Muscle layer of duodenum (tissue), 2 donors: ENCODE measurements at regions not wholly inside any gene's neighbourhood (a gene's known extent, or its start where the extent isn't known, plus 50 kb on each side); places are given as distances from the start of the nearest gene placed in this dataset.

ENCODE experiments used
- H3K27ac ChIP-seq: one replicate; pipeline ENCODE4 v1.7.0; 2013; ENCODE audit warnings: mild to moderate bottlenecking, low read length
- H3K27me3 ChIP-seq: one replicate; pipeline ENCODE4 v1.7.0; 2013; ENCODE audit warnings: low read depth, mild to moderate bottlenecking, control low read depth, low read length
- H3K36me3 ChIP-seq, 2 donors: one replicate each; pipeline ENCODE4 v1.7.0; 2013; ENCODE audit warnings: low read length in 2 of 2, control low read depth in 1 of 2, mild to moderate bottlenecking in 1 of 2; ENCODE audit not compliant: insufficient read depth in 2 of 2, control insufficient read depth in 1 of 2
- H3K4me1 ChIP-seq, 2 donors: one replicate each; pipeline ENCODE4 v1.7.0; 2013; ENCODE audit warnings: low read length in 2 of 2, mild to moderate bottlenecking in 2 of 2, control low read depth in 1 of 2, moderate library complexity in 1 of 2; ENCODE audit not compliant: insufficient read depth in 2 of 2, control insufficient read depth in 1 of 2
- H3K4me3 ChIP-seq, 2 donors: one replicate each; pipeline ENCODE4 v1.7.0; 2013; ENCODE audit warnings: low read length in 2 of 2, low read depth in 1 of 2, mild to moderate bottlenecking in 1 of 2
- H3K9me3 ChIP-seq, 2 donors: one replicate each; pipeline ENCODE4 v1.7.0; 2013; ENCODE audit warnings: low read length in 2 of 2, control low read depth in 1 of 2, mild to moderate bottlenecking in 1 of 2; ENCODE audit not compliant: control insufficient read depth in 1 of 2
- donor health status: healthy.

GRCh38 chr20:60984666-60985065 lies 267.4 kb upstream of the CDH4 start:
- Histone ChIP-seq H3K4me3 (no peak overlapping the region), H3K27me3 (no peaks in the 10 kb centered on the region), H3K36me3 (no peaks in the 10 kb centered on the region), H3K27ac (no peak overlapping the region), H3K9me3 (peaks cover 0 to 12% of the 10 kb centered on the region in 2 donors), H3K4me1 (no peaks in the 10 kb centered on the region)

- H3K4me1 ChIP-seq = no peaks in the 10 kb centered on the region
- no peak overlapping the region for H3K27ac ChIP-seq
- H3K4me3 ChIP-seq = no peak overlapping the region
- H3K9me3 ChIP-seq = no peaks in the 10 kb centered on the region
- H3K36me3 ChIP-seq = no peaks in the 10 kb centered on the region
- H3K27me3 ChIP-seq = no peaks in the 10 kb centered on the region
Measured at GRCh38 chr20:60986506-60987156, 265.4 kb upstream of the CDH4 start.

GRCh38 chr20:60990061-60990460 lies 262.0 kb upstream of the CDH4 start:
- Histone ChIP-seq H3K4me3 (no peak overlapping the region), H3K27me3 (no peaks in the 10 kb centered on the region), H3K9me3 (peaks cover 0 to 3% of the 10 kb centered on the region in 2 donors), H3K36me3 (no peaks in the 10 kb centered on the region), H3K27ac (no peak overlapping the region), H3K4me1 (no peaks in the 10 kb centered on the region)

- Histone ChIP-seq H3K27me3 (no peaks in the 10 kb centered on the region), H3K27ac (no peak overlapping the region), H3K4me1 (no peaks in the 10 kb centered on the region), H3K36me3 (no peaks in the 10 kb centered on the region), H3K9me3 (peaks cover 0 to 3% of the 10 kb centered on the region in 2 donors), H3K4me3 (no peak overlapping the region)
Measured at GRCh38 chr20:60990643-60991042, 261.4 kb upstream of the CDH4 start.

GRCh38 chr20:60993433-60994044 lies 258.5 kb upstream of the CDH4 start:
- no peak overlapping the region for H3K4me3 ChIP-seq
- no peaks in the 10 kb centered on the region for H3K27me3 ChIP-seq
- H3K36me3 ChIP-seq = no peaks in the 10 kb centered on the region
- H3K9me3 ChIP-seq = peaks cover 0 to 3% of the 10 kb centered on the region in 2 donors
- H3K4me1 ChIP-seq = no peaks in the 10 kb centered on the region
- H3K27ac ChIP-seq = no peak overlapping the region

GRCh38 chr20:60999250-60999649 lies 252.8 kb upstream of the CDH4 start:
- H3K36me3 ChIP-seq = no peaks in the 10 kb centered on the region
- peaks cover 0 to 3% of the 10 kb centered on the region in 2 donors for H3K9me3 ChIP-seq
- H3K27ac ChIP-seq = no peak overlapping the region
- no peaks in the 10 kb centered on the region for H3K4me1 ChIP-seq
- no peak overlapping the region for H3K4me3 ChIP-seq
- no peaks in the 10 kb centered on the region for H3K27me3 ChIP-seq

GRCh38 chr20:61002090-61002489 lies 250.0 kb upstream of the CDH4 start:
- no peaks in the 10 kb centered on the region for H3K27me3 ChIP-seq
- no peaks in the 10 kb centered on the region for H3K36me3 ChIP-seq
- H3K27ac ChIP-seq = no peak overlapping the region
- no peaks in the 10 kb centered on the region for H3K4me1 ChIP-seq
- no peaks in the 10 kb centered on the region for H3K9me3 ChIP-seq
- no peak overlapping the region for H3K4me3 ChIP-seq

- no peaks in the 10 kb centered on the region for H3K36me3 ChIP-seq
- H3K4me1 ChIP-seq = no peaks in the 10 kb centered on the region
- H3K9me3 ChIP-seq = no peaks in the 10 kb centered on the region
- no peaks in the 10 kb centered on the region for H3K27me3 ChIP-seq
- no peak overlapping the region for H3K4me3 ChIP-seq
- H3K27ac ChIP-seq = no peak overlapping the region
Measured at GRCh38 chr20:61014491-61014890, 237.6 kb upstream of the CDH4 start.

GRCh38 chr20:61015602-61016001 lies 236.5 kb upstream of the CDH4 start:
- Histone ChIP-seq H3K9me3 (no peaks in the 10 kb centered on the region), H3K36me3 (no peaks in the 10 kb centered on the region), H3K27me3 (no peaks in the 10 kb centered on the region), H3K4me1 (no peaks in the 10 kb centered on the region), H3K4me3 (no peak overlapping the region), H3K27ac (no peak overlapping the region)

- no peaks in the 10 kb centered on the region for H3K4me1 ChIP-seq
- no peak overlapping the region for H3K27ac ChIP-seq
- H3K4me3 ChIP-seq = no peak overlapping the region
- H3K36me3 ChIP-seq = no peaks in the 10 kb centered on the region
- H3K27me3 ChIP-seq = no peaks in the 10 kb centered on the region
- H3K9me3 ChIP-seq = no peaks in the 10 kb centered on the region
Measured at GRCh38 chr20:61019322-61019721, 232.7 kb upstream of the CDH4 start.

GRCh38 chr20:61023612-61024011 lies 228.4 kb upstream of the CDH4 start:
- Histone ChIP-seq H3K27me3 (no peaks in the 10 kb centered on the region), H3K4me1 (no peaks in the 10 kb centered on the region), H3K36me3 (no peaks in the 10 kb centered on the region), H3K9me3 (no peaks in the 10 kb centered on the region), H3K27ac (no peak overlapping the region), H3K4me3 (no peak overlapping the region)

- H3K4me1 ChIP-seq = no peaks in the 10 kb centered on the region
- no peaks in the 10 kb centered on the region for H3K27me3 ChIP-seq
- no peaks in the 10 kb centered on the region for H3K36me3 ChIP-seq
- H3K4me3 ChIP-seq = no peak overlapping the region
- no peak overlapping the region for H3K27ac ChIP-seq
- H3K9me3 ChIP-seq = no peaks in the 10 kb centered on the region
Measured at GRCh38 chr20:61024390-61024789, 227.7 kb upstream of the CDH4 start.
